CD4-positive, alpha-beta T cell treated with Interleukin-17A for 1 hour (primary cell): ENCODE measurements at regions not wholly inside any gene's neighbourhood (a gene's known extent, or its start where the extent isn't known, plus 50 kb on each side); places are given as distances from the start of the nearest gene placed in this dataset.
"Not testable (repeated sequence)": the region's sequence is repeated elsewhere in the genome, so short reads cannot be mapped to it uniquely, and the experiment has no call there.

Source experiments
- DNase-seq: peaks from one replicate; pipeline ENCODE4 v3.0.0-alpha.2; 2020

- DNase-seq: no peak
Observed at GRCh38 chr6:139747154-139747553, 372.7 kb upstream of the CITED2 start.

- DNase-seq: no peak
Observed at GRCh38 chr6:139744891-139745290, 370.4 kb upstream of the CITED2 start.

GRCh38 chr6:139743664-139744437 lies 369.4 kb upstream of the CITED2 start:
- no peak for DNase-seq

- DNase-seq: no peak
Observed at GRCh38 chr6:139742671-139743070, 368.2 kb upstream of the CITED2 start.

- no peak for DNase-seq
Observed at GRCh38 chr6:139738801-139739455, 364.5 kb upstream of the CITED2 start.

- DNase-seq: no peak
Observed at GRCh38 chr6:139736325-139736906, 362.0 kb upstream of the CITED2 start.

- no peak for DNase-seq
Observed at GRCh38 chr6:139732451-139732850, 358.0 kb upstream of the CITED2 start.

GRCh38 chr6:139730340-139730974 lies 356.0 kb upstream of the CITED2 start:
- DNase-seq: no peak

- DNase-seq: no peak
Observed at GRCh38 chr6:139728876-139729427, 354.5 kb upstream of the CITED2 start.

- DNase-seq: not testable (repeated sequence)
Observed at GRCh38 chr6:139726272-139726671, 351.8 kb upstream of the CITED2 start.

- DNase-seq: no peak
Observed at GRCh38 chr6:139722530-139722929, 348.1 kb upstream of the CITED2 start.

GRCh38 chr6:139721954-139722353 lies 347.5 kb upstream of the CITED2 start:
- DNase-seq: no peak

- no peak for DNase-seq
Observed at GRCh38 chr6:139713900-139714506, 339.6 kb upstream of the CITED2 start.

GRCh38 chr6:139713424-139713823 lies 339.0 kb upstream of the CITED2 start:
- DNase-seq: no peak

GRCh38 chr6:139712830-139713229 lies 338.4 kb upstream of the CITED2 start:
- no peak for DNase-seq

GRCh38 chr6:139711804-139712585 lies 337.5 kb upstream of the CITED2 start:
- DNase-seq: no peak

- DNase-seq: no peak
Observed at GRCh38 chr6:139710556-139710955, 336.1 kb upstream of the CITED2 start.

GRCh38 chr6:139708337-139709199 lies 334.1 kb upstream of the CITED2 start:
- no peak for DNase-seq

- no peak for DNase-seq
Observed at GRCh38 chr6:139706912-139707311, 332.5 kb upstream of the CITED2 start.

- DNase-seq: no peak
Observed at GRCh38 chr6:139705284-139705683, 330.8 kb upstream of the CITED2 start.

GRCh38 chr6:139703780-139704179 lies 329.3 kb upstream of the CITED2 start:
- DNase-seq: no peak
